ENCODE measurements at regions not wholly inside any gene's neighbourhood (a gene's known extent, or its start where the extent isn't known, plus 50 kb on each side); places are given as distances from the start of the nearest gene placed in this dataset.

GRCh38 chr22:27663812-27664211 lies 137.7 kb downstream of the MN1 start:
- no peak for TF ChIP-seq CTCF (IDR thresholded peaks at IDR 0.05)
- no peak for TF ChIP-seq POLR2A (IDR thresholded peaks at IDR 0.05)

Measured in Peyer's patch (tissue), 4 donors.